ENCODE measurements at regions not wholly inside any gene's neighbourhood (a gene's known extent, or its start where the extent isn't known, plus 50 kb on each side); places are given as distances from the start of the nearest gene placed in this dataset.
A peak's percentile ranks its signal among the peaks of the same experiment; 100 is the strongest.

GRCh38 chr3:40608091-40608490 is 83.3 kb downstream of the ZNF621 start:
- no peak overlapping the region for H4K8ac ChIP-seq (ENCODE audit: extremely low read depth, insufficient read depth, low read length)
- H2BK5ac ChIP-seq (ENCODE audit: low read depth, low read length) = no peak overlapping the region
- H3K27ac ChIP-seq (ENCODE audit: low read depth, low read length) = no peak overlapping the region
- no peak overlapping the region for H3K4me2 ChIP-seq (ENCODE audit: insufficient read depth in 1 of 2, low read depth in 2 of 2, low read length in 2 of 2)
- no peaks in the 10 kb centered on the region for H3K23me2 ChIP-seq (ENCODE audit: low read depth, low read length)
- no peaks in the 10 kb centered on the region for H4K20me1 ChIP-seq (replicated peaks in 1 of 2; ENCODE audit: control insufficient read depth in 1 of 2, insufficient read depth in 2 of 2, low read length in 2 of 2)
- no peaks in the 10 kb centered on the region for H3K9me3 ChIP-seq (ENCODE audit: insufficient read depth in 2 of 2, low read depth in 1 of 2, low read length in 1 of 2)
- no peaks in the 10 kb centered on the region for H3K79me2 ChIP-seq (ENCODE audit: control insufficient read depth in 1 of 2, insufficient read depth in 2 of 2, low read length in 2 of 2)
- no peaks in the 10 kb centered on the region for H3K36me3 ChIP-seq (ENCODE audit: control insufficient read depth in 2 of 4, insufficient read depth in 4 of 4, low read length in 3 of 4)
- peaks cover 0 to 9% (median 7%) of the 10 kb centered on the region in 4 experiments; a peak in 4 of 7 replicates for H3K4me1 ChIP-seq (replicated peaks in 1 of 4; ENCODE audit: control insufficient read depth in 3 of 4, insufficient read depth in 4 of 4, low read length in 3 of 4)
- FAIRE-seq = no peak
- H2BK20ac ChIP-seq (ENCODE audit: low read length) = no peak overlapping the region
- no peak overlapping the region for H4K5ac ChIP-seq (ENCODE audit: insufficient read length, low read depth, low read length)
- no peaks in the 10 kb centered on the region for H3K27me3 ChIP-seq (replicated peaks in 1 of 4; ENCODE audit: control insufficient read depth in 3 of 4, extremely low read depth in 1 of 4, insufficient read depth in 3 of 4, low read length in 3 of 4)
- TF ChIP-seq TEAD4 (IDR thresholded peaks at IDR 0.05; ENCODE audit: low read depth, low read length) = no peak
- TF ChIP-seq CHD2 (IDR thresholded peaks at IDR 0.05; ENCODE audit: low read length) = no peak
- no peak for TF ChIP-seq SUZ12 (IDR thresholded peaks at IDR 0.05; ENCODE audit: low read length)
- no peak for TF ChIP-seq SIX5 (IDR thresholded peaks at IDR 0.05; ENCODE audit: low read depth, low read length)
- no peak for TF ChIP-seq TAF1 (IDR thresholded peaks at IDR 0.05; ENCODE audit: low read depth, low read length)
- no peak for TF ChIP-seq PHF8 (conservative IDR thresholded peaks at IDR 0.05; ENCODE audit: low read depth, low read length)
- TF ChIP-seq GTF2F1 (IDR thresholded peaks at IDR 0.05; ENCODE audit: borderline replicate concordance, low read depth, low read length) = no peak
- no peak for TF ChIP-seq JUND (IDR thresholded peaks at IDR 0.05; ENCODE audit: low read length)
- TF ChIP-seq NRF1 (IDR thresholded peaks at IDR 0.05; ENCODE audit: low read depth, low read length) = no peak
- TF ChIP-seq NANOG (IDR thresholded peaks at IDR 0.05; ENCODE audit: insufficient read depth, low read depth, low read length, poor library complexity, severe bottlenecking) = no peak
- no peak for TF ChIP-seq MAFK (IDR thresholded peaks at IDR 0.05; ENCODE audit: low read depth, low read length)
- TF ChIP-seq EP300 (IDR thresholded peaks at IDR 0.05; ENCODE audit: borderline replicate concordance in 1 of 2, low read depth in 2 of 2, low read length in 2 of 2) = no peak
- TF ChIP-seq E2F6 (IDR thresholded peaks at IDR 0.05) = no peak
- no peak for DNase-seq (ENCODE audit: low read depth in 1 of 2, low spot score in 2 of 2)
- no peak overlapping the region for H2BK120ac ChIP-seq (replicated peaks; ENCODE audit: low read depth, low read length)
- H3K4ac ChIP-seq (replicated peaks; ENCODE audit: insufficient read length, low read depth, low read length) = peak overlapping the region; percentile 22
- H3K4me3 ChIP-seq (ENCODE audit: extremely low read depth in 1 of 4, insufficient read depth in 2 of 4, low read depth in 3 of 4, low read length in 4 of 4) = no peak overlapping the region
- ChIA-PET CTCF (ENCODE audit: partially characterized antibody) (no interaction called here), POLR2A (ENCODE audit: partially characterized antibody) (no interaction called here)
- H3K14ac ChIP-seq (ENCODE audit: insufficient read length) = no peak overlapping the region
- H2BK12ac ChIP-seq (ENCODE audit: low read depth, low read length) = no peak overlapping the region
- H3K9ac ChIP-seq (replicated peaks in 1 of 4; ENCODE audit: extremely low read depth in 1 of 4, low read depth in 3 of 4, low read length in 3 of 4) = no peak overlapping the region
- H3K23ac ChIP-seq (ENCODE audit: insufficient read length) = no peak overlapping the region
- H3K79me1 ChIP-seq (ENCODE audit: low read depth, low read length) = no peaks in the 10 kb centered on the region
- H2AK5ac ChIP-seq (ENCODE audit: low read depth, low read length) = no peak overlapping the region
- H3K56ac ChIP-seq (replicated peaks; ENCODE audit: insufficient read length, low read depth, low read length) = no peak overlapping the region
- no peak overlapping the region for H3K18ac ChIP-seq (ENCODE audit: extremely low read depth, low read length)
- H2AFZ ChIP-seq (ENCODE audit: low read length) = no peak overlapping the region
- no peak overlapping the region for H4K91ac ChIP-seq (replicated peaks; ENCODE audit: insufficient read length, low read length)
- 83% methylated on average over 2 of the region's 2 CpGs; no CpG with 5 or more reads in 1 of the 2 experiments for WGBS, 2 experiments (ENCODE audit: extremely low coverage in 1 of 2, insufficient coverage in 1 of 2, insufficient read length in 1 of 2, insufficient replicate concordance in 2 of 2, low coverage in 1 of 2, low lambda C conversion rate in 2 of 2, missing lambda C conversion rate in 1 of 2)
- no peak overlapping the region for H2BK15ac ChIP-seq (ENCODE audit: low read length)
